Stimulated activated CD4-positive, alpha-beta T cell treated with anti-CD3 and anti-CD28 coated beads, Interleukin-1b, Interleukin-23, amount 100 ng/mL, for 48 hours (primary cell): ENCODE measurements at regions not wholly inside any gene's neighbourhood (a gene's known extent, or its start where the extent isn't known, plus 50 kb on each side); places are given as distances from the start of the nearest gene placed in this dataset.

Source experiments
- DNase-seq: peaks from one replicate; pipeline ENCODE4 v3.0.0-alpha.2; 2020

DNA sequence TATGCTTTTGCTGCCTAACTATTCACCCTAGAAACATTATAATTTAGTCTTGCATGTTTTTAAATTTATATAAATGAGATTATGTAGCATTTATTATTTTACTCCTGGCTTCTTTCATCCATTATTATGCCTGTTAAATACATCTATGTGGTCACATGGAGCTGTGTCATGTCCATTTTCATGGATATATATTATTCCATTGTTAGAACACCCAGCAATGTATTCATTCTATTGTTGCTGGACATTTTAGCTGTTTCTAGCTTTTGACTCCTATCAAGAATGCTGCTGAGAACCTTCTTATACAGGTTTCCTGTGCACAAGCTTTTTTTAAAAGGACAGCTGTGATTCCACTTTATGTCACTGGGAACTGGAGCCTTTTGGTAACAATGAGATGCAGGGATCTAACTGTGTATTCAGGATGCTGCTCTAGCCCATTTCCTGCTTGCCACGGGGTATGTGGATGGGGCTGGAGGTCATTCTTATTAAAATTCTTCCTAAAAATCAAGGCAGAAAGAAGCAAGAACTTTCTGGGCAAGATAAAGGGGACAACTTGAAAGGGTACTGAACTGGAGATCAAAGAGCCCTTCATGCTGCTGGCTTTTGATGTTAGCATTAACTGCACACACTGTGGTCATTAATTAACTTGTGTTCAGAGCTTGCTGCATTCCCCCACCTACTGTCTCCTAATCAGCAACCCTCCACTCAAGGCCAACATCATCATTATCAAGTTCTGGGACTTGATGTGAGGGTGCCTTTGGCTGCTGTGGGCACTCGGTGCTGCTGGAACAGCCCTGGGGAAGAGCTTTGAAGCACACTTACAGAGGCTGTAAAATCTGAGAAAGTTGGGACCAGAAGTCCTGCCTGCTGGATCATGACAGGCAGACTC is 96.6 kb upstream of the AKIRIN2 start:
- DNase-seq, result no peak

DNA sequence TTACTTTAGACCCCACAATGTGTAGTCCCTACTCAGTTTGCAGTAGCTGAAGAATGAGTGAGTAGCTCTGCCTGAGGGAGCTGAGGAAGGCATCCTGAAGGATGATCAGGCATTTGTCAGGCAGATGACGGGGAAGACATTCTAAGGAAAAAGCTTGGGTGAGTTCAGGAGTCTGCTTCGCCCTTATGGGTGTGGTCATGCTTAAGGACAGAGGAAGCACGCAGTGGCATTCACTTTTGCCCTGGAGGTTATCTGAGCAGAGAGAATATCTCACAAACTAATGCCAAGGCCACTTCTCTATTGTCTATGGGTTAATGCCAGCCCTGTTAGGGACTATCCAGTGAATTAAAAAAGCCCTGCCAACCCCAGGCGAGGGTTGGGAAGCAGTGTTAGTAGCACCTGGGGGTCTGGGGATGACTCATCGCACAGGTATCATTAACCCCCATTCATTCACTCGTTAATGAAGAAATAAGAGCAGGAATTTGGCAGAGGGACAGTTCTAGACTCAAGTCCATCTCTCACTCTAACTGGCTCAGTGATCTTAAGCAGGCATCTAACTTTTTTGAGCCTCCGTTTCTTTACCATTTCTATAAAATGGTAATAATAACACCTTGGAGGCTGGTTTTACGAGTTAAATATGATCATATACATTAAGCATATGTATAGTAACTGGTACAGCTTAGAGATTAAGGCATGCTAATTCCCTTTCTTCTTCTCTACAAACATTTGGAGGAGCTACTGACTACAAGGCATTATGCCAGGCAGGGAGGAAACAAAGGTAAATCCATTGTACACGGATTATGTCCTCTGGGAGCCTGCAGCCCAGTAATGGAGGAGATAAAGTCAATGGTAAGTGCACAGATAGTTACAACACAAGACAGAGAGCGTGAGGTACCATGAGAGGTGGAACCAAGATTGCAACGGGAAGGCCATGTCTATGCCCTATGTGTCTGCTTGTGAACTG is 93.2 kb upstream of the AKIRIN2 start:
- DNase-seq, result no peak

DNA sequence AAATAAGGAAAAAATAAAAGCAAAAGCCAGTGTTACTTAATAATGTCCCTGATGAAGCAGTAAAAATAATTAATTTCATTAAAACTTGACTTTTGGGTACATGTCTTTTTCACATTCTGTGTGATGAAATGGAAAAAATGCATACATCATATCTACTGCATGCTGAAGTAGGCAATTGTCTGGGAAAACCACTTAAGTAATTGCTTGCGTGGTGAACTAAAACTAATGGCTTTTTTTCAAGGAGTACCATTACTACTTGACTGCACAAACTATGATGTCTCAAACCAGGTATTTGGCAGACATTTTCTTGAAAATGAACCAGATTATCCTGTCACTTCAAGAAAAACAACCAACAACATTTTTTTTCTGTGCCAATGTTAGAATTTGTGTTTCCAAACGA is 91.3 kb upstream of the AKIRIN2 start:
- DNase-seq, result no peak

DNA sequence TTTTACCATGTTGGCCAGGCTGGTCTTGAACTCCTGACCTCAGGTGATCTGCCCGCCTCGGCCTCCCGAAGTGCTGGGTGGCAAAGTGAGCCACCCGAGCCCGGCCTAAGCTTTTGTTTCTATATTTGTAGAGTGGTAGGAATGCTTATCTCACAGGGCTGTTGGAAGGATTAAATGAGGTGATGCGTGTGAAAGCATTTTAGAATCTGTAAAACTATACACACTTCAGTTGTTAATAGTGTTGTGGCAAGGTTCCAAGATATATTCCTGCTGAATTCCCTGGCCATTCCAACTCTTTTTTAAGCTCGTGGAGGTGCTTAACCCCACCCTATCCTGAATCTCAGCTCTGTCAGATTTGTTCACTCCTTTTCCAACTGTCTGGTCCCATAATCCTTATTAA is 89.9 kb upstream of the AKIRIN2 start:
- DNase-seq, result no peak

DNA sequence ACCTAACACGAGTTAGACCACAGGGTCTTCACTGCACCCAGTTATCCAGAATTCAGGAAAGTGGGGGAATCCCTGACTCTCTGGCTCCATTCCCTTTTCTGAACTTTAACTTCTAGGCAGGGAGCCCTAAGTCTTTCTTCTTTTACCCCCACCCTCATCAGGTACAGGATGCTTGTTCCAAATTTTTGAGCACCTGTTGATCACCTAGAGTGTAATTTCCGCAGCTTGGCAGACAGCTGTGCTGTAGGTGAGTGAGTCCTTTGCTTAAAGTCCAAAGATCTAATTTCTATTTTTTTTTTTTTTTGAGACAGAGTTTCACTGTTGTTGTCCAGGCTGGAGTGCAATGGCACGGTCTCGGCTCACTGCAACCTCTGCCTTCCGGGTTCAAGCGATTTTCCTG is 89.5 kb upstream of the AKIRIN2 start:
- DNase-seq, result no peak

DNA sequence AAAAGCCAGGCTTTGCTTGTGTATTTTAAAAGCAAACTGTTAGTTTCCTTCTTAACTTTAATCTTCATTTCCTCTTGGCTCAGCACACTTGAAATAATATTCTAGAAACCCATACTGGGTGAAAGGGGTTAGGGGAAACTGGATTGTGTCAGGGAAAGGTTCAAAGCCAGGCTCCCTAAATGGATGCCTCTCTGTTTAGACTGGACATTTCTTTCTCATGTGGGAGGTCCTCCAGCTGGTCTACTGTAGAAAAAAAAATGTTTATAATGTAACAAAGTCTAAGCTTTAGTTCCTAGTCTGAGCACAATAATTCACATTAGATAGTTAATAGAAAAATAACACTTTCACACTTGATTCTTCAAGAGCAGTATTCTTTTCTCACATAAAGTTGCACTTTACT is 89.0 kb upstream of the AKIRIN2 start:
- DNase-seq, result no peak

DNA sequence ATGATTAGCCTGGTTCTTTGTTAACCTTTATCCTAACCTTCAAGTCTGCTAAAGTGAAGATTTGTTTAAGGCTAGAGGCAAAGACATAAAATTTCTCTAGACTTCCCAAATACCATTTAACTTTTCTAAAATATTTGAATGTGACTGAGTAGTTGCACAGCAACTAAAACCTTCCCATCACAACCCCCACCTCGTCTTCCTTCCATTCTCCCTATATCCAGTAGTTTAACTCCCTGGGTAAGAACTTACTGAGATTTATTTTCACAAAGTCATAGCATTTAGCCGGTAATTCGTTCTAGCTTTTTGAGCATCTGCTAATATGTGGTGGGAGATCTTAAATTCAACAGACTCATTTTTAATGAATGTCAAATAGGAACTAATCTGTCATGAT is 87.9 kb upstream of the AKIRIN2 start:
- no peak for DNase-seq

DNA sequence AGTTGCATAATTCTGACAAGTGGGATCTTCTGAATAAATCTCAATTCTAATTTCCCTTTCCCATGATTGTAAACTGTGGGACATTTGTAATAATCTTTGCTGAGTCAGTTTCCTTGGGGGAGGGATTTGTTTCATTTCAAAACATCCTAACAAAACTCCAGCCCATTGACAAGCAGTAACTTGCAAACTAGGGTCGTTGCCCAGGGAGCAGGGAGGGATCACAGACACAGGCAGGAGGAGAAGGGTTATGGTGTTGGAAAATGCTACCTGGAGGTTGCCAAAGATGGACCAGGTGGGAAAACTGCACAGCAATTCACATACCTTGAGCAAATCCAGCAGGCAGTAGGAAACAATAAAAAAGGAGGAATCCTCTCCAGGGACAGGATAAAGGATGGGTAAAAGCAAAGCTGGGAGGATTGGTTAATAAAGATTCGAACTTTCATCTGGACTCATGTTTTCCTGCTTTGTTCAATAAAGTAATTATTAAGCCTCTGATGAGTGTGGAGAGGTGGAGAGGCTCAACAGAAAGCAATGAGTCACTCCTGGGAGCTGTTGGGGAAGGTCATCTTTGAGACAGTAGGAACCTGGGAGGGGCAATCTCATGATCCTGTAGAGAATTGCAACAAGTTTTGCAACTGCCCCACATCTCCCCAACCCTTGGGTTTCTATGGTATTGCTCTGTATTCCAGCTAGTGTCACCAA is 87.3 kb upstream of the AKIRIN2 start:
- DNase-seq, result no peak

DNA sequence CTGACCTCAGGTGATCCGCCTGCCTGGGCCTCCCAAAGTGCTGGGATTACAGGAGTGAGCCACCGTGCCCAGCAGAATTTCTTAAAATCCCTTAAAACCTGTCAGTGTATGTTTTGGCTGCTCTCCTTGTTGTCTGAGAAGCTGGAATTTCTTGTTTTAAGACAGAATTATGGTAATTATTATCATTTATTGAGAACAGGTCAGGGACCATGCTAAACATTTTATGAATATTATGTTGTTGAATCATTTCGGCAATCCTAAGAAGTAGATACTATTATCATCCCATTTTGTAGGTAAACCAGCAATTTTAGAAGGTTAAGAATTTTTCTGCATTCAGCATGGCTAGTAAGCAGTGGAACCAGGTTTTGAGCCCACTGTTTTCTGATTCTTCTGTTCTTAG is 86.1 kb upstream of the AKIRIN2 start:
- DNase-seq, result no peak

DNA sequence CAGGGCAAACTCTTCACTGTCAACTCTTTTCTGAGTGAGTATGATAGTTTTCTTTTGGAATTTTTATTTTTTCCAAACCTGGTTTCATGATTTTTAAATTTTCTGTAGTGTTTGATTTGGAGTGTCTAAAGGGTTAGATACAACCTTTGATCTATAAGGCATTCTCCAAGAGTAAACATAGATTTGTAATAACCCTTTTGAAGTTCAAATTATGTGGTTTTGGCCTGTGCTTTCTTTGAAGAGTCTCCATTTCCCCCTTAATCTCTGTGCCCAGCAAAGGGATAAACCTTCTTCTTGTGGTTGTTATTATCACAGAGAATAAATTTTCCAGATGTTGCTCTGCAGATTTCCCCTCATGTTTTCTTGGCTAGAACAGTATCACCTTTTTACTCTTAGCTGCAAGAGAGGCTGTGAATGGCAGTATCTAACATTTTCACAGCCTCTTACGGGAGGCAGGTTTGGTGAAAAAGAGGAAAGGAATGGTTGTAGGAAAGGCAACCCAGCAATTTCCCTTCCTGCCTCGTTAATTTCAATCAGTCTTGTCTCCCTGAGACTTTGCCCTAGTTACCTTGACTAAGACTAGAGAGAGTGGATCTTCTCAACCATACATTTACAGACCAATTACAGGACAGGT is 83.3 kb upstream of the AKIRIN2 start:
- DNase-seq, result no peak

DNA sequence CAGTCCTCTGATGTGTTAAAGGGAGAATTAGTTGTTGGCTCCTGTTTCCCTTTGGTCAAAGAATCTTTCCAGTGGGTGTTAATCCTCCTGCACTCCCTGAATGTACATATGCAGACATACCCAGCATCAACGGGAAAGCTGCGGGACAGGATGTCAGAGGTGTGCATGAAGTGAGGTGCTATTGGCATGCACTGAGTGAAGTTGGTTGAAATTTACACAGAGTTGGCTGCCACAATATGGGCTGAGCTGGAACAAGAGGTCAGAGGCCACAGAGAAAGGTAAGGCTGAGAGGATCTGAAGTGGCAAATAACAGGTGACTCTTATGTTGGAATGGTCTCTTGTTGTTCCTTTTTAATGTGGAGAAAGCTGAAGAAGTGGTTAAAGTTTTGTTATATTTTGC is 82.7 kb upstream of the AKIRIN2 start:
- no peak for DNase-seq

DNA sequence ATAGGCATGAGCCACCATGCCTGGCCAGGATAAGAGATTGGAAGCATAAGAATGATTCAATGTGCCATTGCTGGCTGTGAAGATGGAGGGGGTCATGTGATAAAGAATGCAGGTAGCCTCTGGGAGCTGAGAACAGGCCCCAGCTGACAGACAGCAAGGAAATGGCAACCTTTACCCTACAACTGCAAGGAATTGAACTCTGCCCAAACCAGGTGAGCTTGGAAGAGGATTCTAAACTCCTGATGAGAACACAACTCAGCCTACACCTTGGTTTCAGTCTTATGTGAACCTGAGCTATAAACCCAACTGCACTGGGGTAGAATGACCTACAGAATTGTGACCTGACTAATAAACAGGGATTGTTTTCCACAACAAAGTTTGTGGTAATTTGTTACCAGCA is 82.0 kb upstream of the AKIRIN2 start:
- DNase-seq, result no peak

DNA sequence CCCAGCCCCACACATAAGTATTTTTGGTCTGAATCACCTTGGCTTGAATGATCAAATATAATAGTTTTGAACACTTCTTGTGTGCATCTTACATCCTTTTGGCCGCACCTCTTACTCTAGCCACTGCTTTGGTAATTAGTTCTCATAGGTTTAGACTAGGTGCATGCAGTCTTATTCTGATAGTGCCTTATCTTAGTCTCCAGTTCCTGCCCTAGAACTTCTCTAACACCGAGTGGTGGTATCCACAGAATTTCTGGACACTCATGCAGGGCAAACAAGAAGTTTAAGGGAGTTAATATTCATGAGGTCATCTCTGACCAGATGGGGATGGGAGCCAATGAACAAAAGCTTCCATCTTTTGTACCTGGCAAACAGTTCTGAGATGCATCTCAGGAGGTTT is 77.5 kb upstream of the AKIRIN2 start:
- no peak for DNase-seq

DNA sequence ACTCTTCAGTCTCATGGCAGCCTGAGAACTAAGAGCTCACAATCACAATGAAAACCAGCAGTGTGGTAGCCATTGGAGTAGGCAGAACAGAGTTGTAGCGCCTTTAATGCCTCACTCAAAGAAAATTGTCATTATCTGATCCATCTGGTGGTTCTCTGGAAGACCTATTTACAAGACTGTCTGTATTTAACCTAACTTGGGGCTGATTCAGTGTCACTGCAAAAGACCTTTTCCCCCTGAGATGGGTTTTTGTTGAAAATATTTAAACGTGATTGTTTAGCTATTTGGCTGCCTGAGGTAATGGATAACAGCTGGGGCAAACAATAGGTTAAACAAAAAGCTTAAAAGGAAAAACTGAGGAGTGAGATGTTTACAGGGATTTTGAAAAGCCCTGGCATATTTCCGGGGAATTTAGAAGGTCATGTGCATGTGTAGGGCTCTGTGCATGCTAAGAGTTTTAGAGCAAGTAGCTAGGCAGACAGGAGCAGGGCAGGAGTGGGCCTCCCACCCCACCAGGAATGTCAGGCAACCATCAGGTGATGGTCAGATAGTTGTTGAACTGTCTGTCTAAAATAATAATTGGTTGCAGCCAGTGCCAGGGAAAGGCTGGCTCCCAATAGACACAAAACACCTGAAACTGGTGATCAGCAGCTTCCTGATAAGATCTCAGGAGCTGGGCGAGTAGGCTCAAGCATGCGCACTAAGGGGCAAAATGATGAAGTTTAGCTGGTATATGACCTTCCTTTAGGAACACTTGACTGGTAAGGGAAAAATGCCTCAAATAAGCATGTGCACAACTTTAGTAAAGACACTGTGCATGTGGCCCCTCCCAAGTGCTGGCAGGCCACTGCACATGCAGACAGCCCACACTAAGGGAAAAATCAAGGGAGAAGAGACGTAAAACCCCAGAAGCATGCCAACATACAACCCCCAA is 70.8 kb upstream of the AKIRIN2 start:
- no peak for DNase-seq

DNA sequence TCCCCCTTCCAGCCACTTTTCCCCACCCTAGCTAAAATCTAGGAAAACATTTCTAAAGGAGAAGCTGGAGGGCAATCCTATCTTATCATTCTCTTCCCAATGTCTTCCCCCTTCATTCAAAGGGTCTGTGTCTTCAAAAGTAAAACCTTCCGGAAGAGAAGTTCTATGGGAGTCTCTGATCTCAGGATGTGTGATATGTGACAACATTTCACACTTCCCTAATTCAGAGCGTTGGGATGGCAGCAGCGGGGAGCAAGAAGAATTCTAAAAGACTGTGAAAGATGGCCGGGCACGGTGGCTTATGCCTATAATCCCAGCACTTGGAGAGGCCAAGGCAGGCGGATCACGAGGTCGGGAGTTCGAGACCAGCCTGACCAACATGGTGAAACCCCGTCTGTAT is 65.4 kb upstream of the AKIRIN2 start:
- no peak for DNase-seq

DNA sequence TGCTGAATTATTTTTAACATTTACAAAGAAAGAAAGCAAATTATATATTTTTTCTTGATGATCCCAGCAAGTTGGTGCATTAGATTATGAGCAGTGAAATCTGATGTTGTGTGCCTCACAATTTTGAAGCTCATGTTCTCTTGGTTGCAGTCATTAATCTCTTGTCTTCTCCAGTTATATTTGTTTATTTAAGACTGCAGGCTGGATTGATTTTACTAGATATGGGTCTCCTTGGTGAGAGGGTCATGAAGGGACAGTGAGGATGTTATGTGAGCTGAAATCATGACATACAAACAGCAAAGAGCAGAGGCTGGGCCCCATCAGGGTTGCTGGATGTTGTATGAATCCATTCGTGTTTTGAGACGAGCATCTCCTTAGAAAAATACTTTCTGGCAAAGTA is 64.2 kb upstream of the AKIRIN2 start:
- DNase-seq, result no peak

DNA sequence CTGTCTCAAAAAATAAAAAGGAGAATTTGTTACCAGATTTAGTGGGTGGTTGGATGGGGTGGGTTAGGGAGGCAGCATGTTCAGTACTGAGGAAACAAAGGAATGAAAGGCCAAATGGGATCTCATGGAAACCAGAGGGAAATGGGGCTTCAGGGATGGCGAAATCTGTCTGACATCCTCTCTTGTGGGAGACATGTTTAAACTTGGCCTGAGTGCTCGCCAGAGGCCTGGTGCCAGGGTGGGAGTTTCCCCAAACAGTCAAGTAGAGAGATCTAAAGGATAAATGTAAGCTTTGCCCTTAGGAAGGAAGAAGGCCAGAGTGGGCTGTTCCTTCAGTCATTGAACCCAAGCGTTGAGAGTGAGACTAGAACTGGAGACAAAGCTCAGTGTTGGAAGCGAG is 61.9 kb upstream of the AKIRIN2 start:
- no peak for DNase-seq

DNA sequence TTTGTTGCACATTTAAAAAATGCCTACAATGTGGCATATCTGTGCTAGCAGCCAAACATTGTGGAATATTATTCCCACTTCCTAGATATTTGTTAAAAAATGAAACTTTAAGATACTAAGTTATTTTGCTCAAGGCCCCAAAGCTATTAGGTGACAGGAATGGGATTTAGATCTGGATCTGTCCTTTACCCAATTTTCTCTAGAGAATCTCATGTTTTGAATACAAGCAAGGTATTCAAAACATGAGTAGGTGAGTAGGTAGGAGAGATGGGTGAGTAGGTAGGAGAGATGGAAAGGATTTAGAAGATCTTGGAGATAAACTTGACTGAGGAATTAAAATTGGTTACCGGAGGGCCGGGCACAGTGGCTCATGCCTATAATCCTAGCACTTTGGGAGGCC is 61.2 kb upstream of the AKIRIN2 start:
- no peak for DNase-seq

DNA sequence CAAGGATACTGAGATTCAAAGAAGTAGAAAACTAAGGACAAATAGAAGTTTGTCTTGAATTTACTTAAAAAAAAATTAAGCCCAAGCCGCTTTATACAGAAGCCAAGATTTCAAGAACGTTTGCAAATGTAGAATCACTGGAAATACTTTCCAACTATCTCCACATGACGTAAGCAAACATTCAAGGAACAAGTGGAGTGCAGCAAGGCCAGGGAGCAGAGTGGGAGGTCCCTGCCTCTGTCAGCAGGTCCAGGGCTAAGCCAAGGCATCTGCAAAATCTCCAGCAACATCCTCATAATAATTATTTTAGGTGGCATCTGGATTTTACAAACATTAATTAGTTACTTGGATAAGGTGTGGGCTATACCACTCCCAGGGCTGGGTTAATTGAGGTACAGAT is 60.1 kb upstream of the AKIRIN2 start:
- no peak for DNase-seq

DNA sequence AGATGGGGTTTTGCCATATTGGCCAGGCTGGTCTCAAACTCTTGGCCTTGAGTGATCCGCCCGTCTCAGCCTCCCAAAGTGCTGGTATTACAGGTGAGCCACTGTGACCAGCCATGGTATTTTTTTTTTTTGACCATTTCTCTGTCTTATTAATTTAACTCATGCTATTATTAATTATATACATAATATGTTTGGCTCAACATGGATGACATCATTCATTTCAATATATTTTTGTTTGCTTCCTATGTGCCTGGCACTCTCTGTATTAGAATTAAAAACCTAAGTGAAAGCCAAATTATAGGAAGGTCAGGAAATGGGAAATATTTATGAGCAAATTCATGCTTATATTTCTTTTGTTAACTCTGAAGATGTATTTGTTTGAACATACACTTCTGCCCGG is 55.8 kb upstream of the AKIRIN2 start:
- DNase-seq, result no peak

DNA sequence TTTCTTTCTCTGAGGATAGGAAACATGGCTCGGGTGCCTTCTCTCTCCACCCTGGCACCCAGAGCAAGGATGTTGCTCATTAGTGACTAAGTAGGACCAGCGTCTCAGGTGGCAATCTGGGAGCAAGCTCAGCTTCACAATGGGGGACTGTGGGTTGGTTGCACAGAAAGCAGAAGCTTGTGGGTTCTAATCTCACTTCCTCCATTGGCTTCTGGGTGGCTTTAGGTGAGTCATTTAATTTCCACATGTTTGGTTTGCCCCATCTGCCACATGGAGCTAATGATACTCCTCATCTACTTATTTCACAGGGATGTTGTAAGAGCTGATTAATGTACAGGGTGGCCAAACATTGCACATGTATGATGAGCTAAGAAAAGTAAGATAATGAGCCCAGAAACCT is 54.8 kb upstream of the AKIRIN2 start:
- peak; percentile 57 for DNase-seq
